ENCODE measurements at regions not wholly inside any gene's neighbourhood (a gene's known extent, or its start where the extent isn't known, plus 50 kb on each side); places are given as distances from the start of the nearest gene placed in this dataset.
A peak's percentile ranks its signal among the peaks of the same experiment; 100 is the strongest.

GRCh38 chr21:25329227-25329825 is 278.0 kb downstream of the MRPL39 start:
- no peak overlapping the region for H3K27ac ChIP-seq
- TF ChIP-seq CTCF (conservative IDR thresholded peaks at IDR 0.05): no peak

- no peak overlapping the region for H3K27ac ChIP-seq
- no peak for TF ChIP-seq CTCF (conservative IDR thresholded peaks at IDR 0.05)
These were observed 278.5 kb downstream of the MRPL39 start for GRCh38 chr21:25328736-25329135.

- no peak for TF ChIP-seq CTCF (conservative IDR thresholded peaks at IDR 0.05)
- H3K27ac ChIP-seq: no peak overlapping the region
These were observed 281.1 kb downstream of the MRPL39 start for GRCh38 chr21:25326181-25326580.

- TF ChIP-seq CTCF (conservative IDR thresholded peaks at IDR 0.05): no peak
- H3K27ac ChIP-seq: no peak overlapping the region
These were observed 282.6 kb downstream of the MRPL39 start for GRCh38 chr21:25324666-25325065.

DNA sequence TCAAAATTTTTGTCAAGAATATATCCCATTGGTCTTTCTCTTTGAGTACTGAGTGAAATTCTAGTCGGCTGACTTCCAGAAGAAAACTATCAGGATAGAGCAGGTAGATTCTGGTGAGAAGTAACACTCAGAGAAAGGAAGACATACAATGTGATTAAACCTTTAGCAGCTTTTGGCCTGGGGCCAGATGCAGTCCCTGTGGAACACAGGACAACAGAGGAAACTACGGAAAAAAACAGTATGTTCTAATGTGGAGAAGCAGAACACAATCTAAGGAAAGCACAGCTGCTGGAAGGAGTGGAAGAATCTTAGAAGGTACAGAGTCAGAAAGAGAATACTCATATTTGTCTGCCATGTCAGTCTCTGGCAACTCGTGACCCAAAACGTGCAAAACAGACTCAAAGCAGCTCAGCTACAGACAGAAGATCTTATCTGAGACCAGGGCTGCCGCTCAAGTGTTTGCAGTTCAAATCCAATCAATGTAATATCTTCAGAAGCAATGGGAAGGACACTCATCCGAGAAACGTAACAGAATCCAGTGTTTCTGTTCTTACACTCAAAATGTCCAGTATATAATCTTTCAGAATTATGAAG is 283.8 kb downstream of the MRPL39 start:
- no peak for TF ChIP-seq CTCF (conservative IDR thresholded peaks at IDR 0.05)
- H3K27ac ChIP-seq: no peak overlapping the region

DNA sequence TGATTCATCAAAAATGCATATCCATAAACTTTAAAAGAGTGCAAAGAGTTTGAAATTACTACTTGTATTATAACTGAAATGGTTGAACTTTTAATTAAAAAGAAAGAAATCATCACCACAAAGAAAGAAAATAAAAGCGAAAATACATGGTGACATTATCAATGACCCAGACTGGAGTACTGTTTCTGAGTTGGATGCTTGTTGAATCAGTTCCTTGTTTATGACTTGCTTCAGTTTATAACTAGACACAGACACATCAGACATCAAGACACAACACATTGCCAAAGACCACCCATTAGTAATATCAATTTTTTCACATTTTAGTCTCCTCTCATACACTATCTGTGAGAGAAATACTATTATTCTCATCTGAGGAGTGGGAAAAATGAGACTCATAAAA is 293.0 kb downstream of the MRPL39 start:
- H3K27ac ChIP-seq: no peak overlapping the region
- TF ChIP-seq CTCF (conservative IDR thresholded peaks at IDR 0.05): no peak; the same call in 1 of the 2 replicates

GRCh38 chr21:25313829-25314228 is 293.5 kb downstream of the MRPL39 start:
- TF ChIP-seq CTCF (conservative IDR thresholded peaks at IDR 0.05): peak; percentile 52
- H3K27ac ChIP-seq: no peak overlapping the region

All from VCaP (cell line).